Stimulated activated effector memory CD8-positive, alpha-beta T cell treated with anti-CD3 and anti-CD28 coated beads, Interleukin-12 subunit alpha, Interleukin-12 subunit beta, amount 100 ng/mL, for 72 hours (primary cell): ENCODE measurements at regions not wholly inside any gene's neighbourhood (a gene's known extent, or its start where the extent isn't known, plus 50 kb on each side); places are given as distances from the start of the nearest gene placed in this dataset.
"Not testable (repeated sequence)": the region's sequence is repeated elsewhere in the genome, so short reads cannot be mapped to it uniquely, and the experiment has no call there.

Experiments used
- ATAC-seq: fragments of 150-1000 bp; cut with Tn5 transposase; 2 replicates; pipeline ENCODE4 v1.10.0; 2021
- DNase-seq, 2 donors: peaks; one replicate each; pipeline ENCODE4 v3.0.0; 2021 to 2022; ENCODE audit warnings: low spot score in 2 of 2
- H3K27ac Mint-ChIP-seq: one replicate; pipeline ENCODE4 v1.8.0; 2022; ENCODE audit warnings: mild to moderate bottlenecking, mixed read lengths
- H3K36me3 Mint-ChIP-seq: one replicate; pipeline ENCODE4 v1.8.0; 2022; ENCODE audit warnings: mild to moderate bottlenecking, mixed read lengths
- H3K4me1 Mint-ChIP-seq: one replicate; pipeline ENCODE4 v1.8.0; 2022; ENCODE audit warnings: mixed read lengths
- H3K4me3 Mint-ChIP-seq: one replicate; pipeline ENCODE4 v1.8.0; 2022; ENCODE audit warnings: mild to moderate bottlenecking, mixed read lengths
- H3K9me3 Mint-ChIP-seq: one replicate; pipeline ENCODE4 v1.8.0; 2022; ENCODE audit warnings: mixed read lengths

GRCh38 chr3:166435469-166436057 lies 598.3 kb upstream of the BCHE start:
- ATAC-seq (no peak), DNase-seq (no peak)
- H3K36me3 Mint-ChIP-seq = no peaks in the 10 kb centered on the region
- H3K4me1 Mint-ChIP-seq = no peaks in the 10 kb centered on the region
- H3K4me3 Mint-ChIP-seq = no peak overlapping the region
- H3K9me3 Mint-ChIP-seq = peaks cover 14% of the 10 kb centered on the region
- H3K27ac Mint-ChIP-seq = no peak overlapping the region

GRCh38 chr3:166433060-166433459 lies 595.8 kb upstream of the BCHE start:
- ATAC-seq = no peak
- H3K9me3 Mint-ChIP-seq = peaks cover 22% of the 10 kb centered on the region

GRCh38 chr3:166425900-166426611 lies 588.8 kb upstream of the BCHE start:
- Mint-ChIP-seq H3K9me3 (peaks cover 42% of the 10 kb centered on the region), H3K4me3 (no peak overlapping the region), H3K4me1 (no peaks in the 10 kb centered on the region), H3K36me3 (no peaks in the 10 kb centered on the region), H3K27ac (no peak overlapping the region)
- DNase-seq (no peak), ATAC-seq (no peak)

More at GRCh38 chr3:166433060-166433459, 595.8 kb upstream of the BCHE start:
- H3K4me1 Mint-ChIP-seq = no peaks in the 10 kb centered on the region
- H3K36me3 Mint-ChIP-seq = no peaks in the 10 kb centered on the region
- no peak overlapping the region for H3K4me3 Mint-ChIP-seq
- no peak for DNase-seq
- no peak overlapping the region for H3K27ac Mint-ChIP-seq

- DNase-seq (no peak), ATAC-seq (no peak)
- H3K9me3 Mint-ChIP-seq = peaks cover 44% of the 10 kb centered on the region
- no peak overlapping the region for H3K4me3 Mint-ChIP-seq
- no peak overlapping the region for H3K27ac Mint-ChIP-seq
- H3K36me3 Mint-ChIP-seq = no peaks in the 10 kb centered on the region
- H3K4me1 Mint-ChIP-seq = no peaks in the 10 kb centered on the region
These were observed 587.8 kb upstream of the BCHE start for GRCh38 chr3:166425021-166425420.

DNA sequence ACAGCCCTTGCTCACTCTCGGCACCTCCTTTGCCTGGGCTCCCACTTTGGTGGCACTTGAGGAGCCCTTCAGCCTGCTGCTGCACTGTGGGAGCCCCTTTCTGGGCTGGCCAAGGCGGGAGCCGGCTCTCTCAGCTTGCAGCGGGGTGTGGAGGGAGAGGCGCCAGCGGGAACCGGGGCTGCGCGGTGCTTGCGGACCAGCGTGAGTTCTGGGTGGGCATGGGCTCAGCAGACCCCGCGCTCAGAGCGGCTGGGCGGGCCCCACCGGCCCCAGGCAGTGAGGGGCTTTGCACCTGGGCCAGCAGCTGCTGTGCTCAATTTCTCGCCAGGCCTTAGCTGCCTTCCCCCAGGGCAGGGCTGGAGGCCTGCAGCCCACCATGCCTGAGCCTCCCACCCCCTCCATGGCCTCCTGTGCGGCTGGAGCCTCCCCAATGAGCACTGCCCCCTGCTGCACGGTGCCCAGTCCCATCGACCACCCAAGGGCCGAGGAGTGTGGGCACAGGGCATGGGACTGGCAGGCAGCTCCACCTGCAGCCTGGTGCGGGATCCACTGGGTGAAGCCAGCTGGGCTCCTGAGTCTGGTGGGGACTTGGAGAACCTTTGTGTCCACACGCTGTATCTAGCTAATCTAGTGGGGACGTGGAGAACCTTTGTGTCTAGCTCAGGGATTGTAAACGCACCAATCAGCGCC lies 586.7 kb upstream of the BCHE start:
- H3K4me1 Mint-ChIP-seq, H3K4me3 Mint-ChIP-seq, DNase-seq, H3K36me3 Mint-ChIP-seq, H3K27ac Mint-ChIP-seq, ATAC-seq: not testable (repeated sequence)
- peaks cover 41% of the 10 kb centered on the region for H3K9me3 Mint-ChIP-seq

DNA sequence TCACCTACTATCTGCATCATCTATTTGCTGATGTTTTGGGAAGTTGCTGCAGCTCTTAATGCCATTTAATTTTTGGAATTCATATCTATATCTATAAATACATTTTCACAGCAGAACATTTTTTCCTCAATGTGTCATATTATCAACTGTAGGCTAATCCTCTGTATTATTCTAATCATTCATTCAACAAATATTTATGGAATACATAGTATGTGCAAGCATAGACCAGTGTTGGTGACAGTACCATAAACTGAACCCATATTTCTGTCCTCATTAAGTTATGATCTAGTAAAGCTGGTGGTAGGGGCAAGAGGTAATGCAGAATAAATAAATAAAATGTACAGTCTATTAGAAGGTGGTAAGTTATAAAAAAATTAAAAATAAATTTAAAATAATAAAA lies 585.3 kb upstream of the BCHE start:
- no peak overlapping the region for H3K4me3 Mint-ChIP-seq
- DNase-seq = no peak
- ATAC-seq = no peak

GRCh38 chr3:166420071-166420470 lies 582.8 kb upstream of the BCHE start:
- no peak overlapping the region for H3K27ac Mint-ChIP-seq
- ATAC-seq (no peak), DNase-seq (no peak)
- H3K36me3 Mint-ChIP-seq = no peaks in the 10 kb centered on the region
- no peak overlapping the region for H3K4me3 Mint-ChIP-seq
- peaks cover 32% of the 10 kb centered on the region for H3K9me3 Mint-ChIP-seq
- no peaks in the 10 kb centered on the region for H3K4me1 Mint-ChIP-seq

More for the DNA sequence above, 585.3 kb upstream of the BCHE start:
- Mint-ChIP-seq H3K9me3 (peaks cover 39% of the 10 kb centered on the region), H3K4me1 (no peaks in the 10 kb centered on the region), H3K36me3 (no peaks in the 10 kb centered on the region), H3K27ac (no peak overlapping the region)

- DNase-seq (no peak), ATAC-seq (no peak)
- Mint-ChIP-seq H3K27ac (no peak overlapping the region), H3K4me3 (no peak overlapping the region), H3K36me3 (no peaks in the 10 kb centered on the region), H3K9me3 (peaks cover 8% of the 10 kb centered on the region), H3K4me1 (no peaks in the 10 kb centered on the region)
These were observed 568.7 kb upstream of the BCHE start for GRCh38 chr3:166405896-166406295.

DNA sequence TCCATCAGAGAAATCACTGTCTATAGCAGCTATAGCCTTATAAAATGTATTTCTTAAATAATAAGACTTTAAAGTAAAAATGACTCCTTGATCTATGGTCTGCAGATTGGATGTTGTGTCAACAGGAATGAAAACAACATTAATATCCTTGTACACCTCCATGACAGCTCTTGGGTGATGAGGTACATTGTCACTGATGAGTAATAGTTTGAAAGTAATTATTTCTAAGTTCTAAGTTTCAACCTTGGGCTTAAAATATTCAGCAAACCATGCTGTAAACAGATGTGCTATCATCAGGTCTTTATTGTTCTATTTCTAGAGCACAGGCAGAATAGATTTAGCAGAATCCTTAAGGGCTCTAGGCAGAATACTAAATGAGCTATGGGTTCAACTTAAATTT lies 568.2 kb upstream of the BCHE start:
- Mint-ChIP-seq H3K36me3 (no peaks in the 10 kb centered on the region), H3K9me3 (peaks cover 8% of the 10 kb centered on the region), H3K4me3 (no peak overlapping the region), H3K4me1 (no peaks in the 10 kb centered on the region), H3K27ac (no peak overlapping the region)
- no peak for ATAC-seq
- DNase-seq = no peak

DNA sequence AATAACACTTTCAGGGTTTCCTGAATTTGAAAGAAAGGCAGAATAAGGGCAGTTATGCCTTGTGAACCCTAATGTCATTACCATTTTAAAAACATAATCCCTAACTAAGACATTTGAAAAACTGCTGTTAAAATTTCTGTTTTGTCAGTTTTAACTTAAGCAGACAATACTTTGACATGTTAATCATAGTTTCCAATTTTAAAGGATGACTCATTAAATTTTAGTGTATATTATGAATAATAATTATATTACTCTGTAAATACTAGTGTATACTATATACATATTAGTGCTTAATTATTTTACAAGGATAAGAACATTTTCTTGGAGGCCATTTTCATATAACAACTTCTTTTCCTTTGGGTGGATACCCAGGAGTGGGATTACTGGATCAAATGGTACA lies 553.1 kb upstream of the BCHE start:
- H3K4me3 Mint-ChIP-seq = no peak overlapping the region
- DNase-seq (no peak), ATAC-seq (no peak)
- no peaks in the 10 kb centered on the region for H3K36me3 Mint-ChIP-seq
- H3K4me1 Mint-ChIP-seq = no peaks in the 10 kb centered on the region
- H3K9me3 Mint-ChIP-seq = peaks cover 18% of the 10 kb centered on the region
- H3K27ac Mint-ChIP-seq = no peak overlapping the region

DNA sequence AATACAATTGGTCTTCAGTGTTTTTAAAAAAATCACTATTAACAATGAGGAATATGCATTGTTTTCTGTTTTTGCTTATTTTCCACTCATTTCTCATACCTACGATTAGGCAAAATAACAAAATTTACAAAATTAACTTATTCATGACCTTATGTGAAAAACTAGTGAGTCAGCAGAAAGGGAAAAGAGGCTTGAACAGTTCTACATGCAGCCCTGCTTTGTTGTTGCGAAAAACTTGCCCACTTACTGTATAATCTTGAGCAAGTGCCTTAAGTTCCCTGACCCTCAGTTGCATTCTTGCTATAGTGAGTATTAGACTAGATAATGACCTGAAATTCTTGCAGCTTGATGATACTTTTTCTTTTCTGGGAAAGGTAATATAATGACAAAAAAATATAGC lies 551.1 kb upstream of the BCHE start:
- H3K4me3 Mint-ChIP-seq = no peak overlapping the region
- peaks cover 11% of the 10 kb centered on the region for H3K9me3 Mint-ChIP-seq
- no peak overlapping the region for H3K27ac Mint-ChIP-seq
- ATAC-seq = no peak
- no peaks in the 10 kb centered on the region for H3K4me1 Mint-ChIP-seq
- no peaks in the 10 kb centered on the region for H3K36me3 Mint-ChIP-seq
- no peak for DNase-seq

GRCh38 chr3:166372571-166373106 lies 535.4 kb upstream of the BCHE start:
- H3K4me1 Mint-ChIP-seq = no peaks in the 10 kb centered on the region
- DNase-seq (no peak), ATAC-seq (no peak)
- no peak overlapping the region for H3K27ac Mint-ChIP-seq
- H3K4me3 Mint-ChIP-seq = no peak overlapping the region
- H3K36me3 Mint-ChIP-seq = no peaks in the 10 kb centered on the region
- peaks cover 22% of the 10 kb centered on the region for H3K9me3 Mint-ChIP-seq

- Mint-ChIP-seq H3K36me3 (no peaks in the 10 kb centered on the region), H3K9me3 (peaks cover 18% of the 10 kb centered on the region), H3K4me3 (no peak overlapping the region), H3K4me1 (no peaks in the 10 kb centered on the region), H3K27ac (no peak overlapping the region)
- ATAC-seq (no peak), DNase-seq (no peak)
These were observed 530.8 kb upstream of the BCHE start for GRCh38 chr3:166367947-166368533.

DNA sequence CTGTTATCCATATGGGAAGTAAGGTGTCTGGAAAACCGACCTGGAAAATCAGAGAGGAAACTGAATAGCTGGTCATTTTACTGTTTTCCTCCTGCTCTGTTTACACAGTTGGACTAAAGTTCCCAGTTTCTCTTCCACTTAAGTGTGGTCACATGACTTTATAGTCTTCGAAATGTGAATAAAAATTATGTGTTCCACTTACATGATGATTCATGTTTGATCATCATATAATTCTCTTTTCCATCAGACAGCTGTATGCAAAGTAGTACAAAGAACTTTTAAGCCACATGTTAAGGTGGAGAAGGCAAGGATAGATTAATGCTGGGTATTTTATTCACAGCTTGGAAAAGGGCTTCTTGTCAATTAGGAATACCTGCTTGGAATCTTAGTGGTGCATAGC lies 525.5 kb upstream of the BCHE start:
- no peaks in the 10 kb centered on the region for H3K4me1 Mint-ChIP-seq
- DNase-seq = no peak
- H3K27ac Mint-ChIP-seq = no peak overlapping the region
- ATAC-seq = no peak
- peaks cover 9% of the 10 kb centered on the region for H3K9me3 Mint-ChIP-seq
- no peaks in the 10 kb centered on the region for H3K36me3 Mint-ChIP-seq
- no peak overlapping the region for H3K4me3 Mint-ChIP-seq

DNA sequence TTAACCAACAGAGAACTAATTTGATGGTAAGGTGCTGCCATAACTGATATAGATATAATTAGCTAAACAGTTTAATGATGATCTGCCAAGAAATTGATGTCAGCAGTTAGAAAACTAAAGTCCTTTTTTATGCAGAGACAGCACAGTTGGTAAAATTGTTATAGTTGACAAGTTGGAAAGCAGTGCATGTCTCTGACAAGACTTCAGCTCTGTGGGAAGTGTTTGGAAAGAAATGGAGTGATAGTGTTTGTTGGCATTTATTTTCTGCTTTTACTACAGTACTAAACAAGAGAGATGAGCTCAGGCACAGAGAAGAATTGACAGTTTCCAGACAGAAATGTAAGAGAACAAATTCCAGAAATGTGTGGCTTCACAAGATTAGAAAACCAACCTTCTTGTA lies 523.5 kb upstream of the BCHE start:
- no peak for ATAC-seq
- no peak overlapping the region for H3K27ac Mint-ChIP-seq
- no peak for DNase-seq
- H3K4me1 Mint-ChIP-seq = no peaks in the 10 kb centered on the region
- H3K36me3 Mint-ChIP-seq = no peaks in the 10 kb centered on the region
- no peak overlapping the region for H3K4me3 Mint-ChIP-seq
- H3K9me3 Mint-ChIP-seq = peaks cover 15% of the 10 kb centered on the region
